Activated T-cell treated with anti-CD3 and anti-CD28 coated beads, Interleukin-2, amount 50 U/mL, for 24 hours (primary cell): ENCODE measurements at regions not wholly inside any gene's neighbourhood (a gene's known extent, or its start where the extent isn't known, plus 50 kb on each side); places are given as distances from the start of the nearest gene placed in this dataset.
"Not testable (repeated sequence)": the region's sequence is repeated elsewhere in the genome, so short reads cannot be mapped to it uniquely, and the experiment has no call there.

Experiments used
- DNase-seq: peaks from one replicate; pipeline ENCODE4 v3.0.0-alpha.2; 2020
- H3K27ac Mint-ChIP-seq: 2 replicates; pipeline ENCODE4 v1.8.0; 2020; ENCODE audit warnings: mild to moderate bottlenecking, mixed read lengths
- H3K27me3 Mint-ChIP-seq: 2 replicates; pipeline ENCODE4 v1.8.0; 2020; ENCODE audit warnings: mixed read lengths
- H3K36me3 Mint-ChIP-seq: 2 replicates; pipeline ENCODE4 v1.8.0; 2020; ENCODE audit warnings: low read depth, mixed read lengths
- H3K4me1 Mint-ChIP-seq: 2 replicates; pipeline ENCODE4 v1.8.0; 2020; ENCODE audit warnings: low read depth, mixed read lengths
- H3K4me3 Mint-ChIP-seq: 2 replicates; pipeline ENCODE4 v1.8.0; 2020; ENCODE audit warnings: mild to moderate bottlenecking, moderate library complexity, mixed read lengths
- H3K9me3 Mint-ChIP-seq: 2 replicates; pipeline ENCODE4 v1.8.0; 2020; ENCODE audit warnings: mixed read lengths

DNA sequence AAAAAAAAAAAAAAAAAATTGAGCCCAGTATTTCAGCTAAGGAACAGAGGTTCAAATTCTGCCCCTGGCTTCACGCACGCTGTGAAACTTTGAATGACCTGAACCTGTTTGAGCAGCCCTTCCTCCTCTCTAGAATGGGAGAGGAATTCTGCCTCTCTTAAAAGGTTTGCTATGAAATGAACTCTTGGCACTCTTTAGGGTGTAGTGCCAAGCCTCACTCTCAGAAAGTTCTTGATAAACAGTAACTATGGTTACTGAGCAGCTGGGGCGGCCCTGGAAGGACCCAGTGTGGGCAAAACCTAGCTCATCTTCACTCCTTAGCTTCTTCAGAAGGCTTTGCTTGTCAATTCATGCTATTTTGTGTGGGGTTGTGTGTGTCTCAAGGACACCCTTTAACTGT lies 73.7 kb downstream of the GEMIN8 start:
- H3K27me3 Mint-ChIP-seq = peaks cover 83% of the 10 kb centered on the region
- no peaks in the 10 kb centered on the region for H3K36me3 Mint-ChIP-seq
- no peak overlapping the region for H3K4me3 Mint-ChIP-seq
- no peaks in the 10 kb centered on the region for H3K9me3 Mint-ChIP-seq
- no peak for DNase-seq
- H3K27ac Mint-ChIP-seq = no peak overlapping the region
- peaks cover 2% of the 10 kb centered on the region for H3K4me1 Mint-ChIP-seq

DNA sequence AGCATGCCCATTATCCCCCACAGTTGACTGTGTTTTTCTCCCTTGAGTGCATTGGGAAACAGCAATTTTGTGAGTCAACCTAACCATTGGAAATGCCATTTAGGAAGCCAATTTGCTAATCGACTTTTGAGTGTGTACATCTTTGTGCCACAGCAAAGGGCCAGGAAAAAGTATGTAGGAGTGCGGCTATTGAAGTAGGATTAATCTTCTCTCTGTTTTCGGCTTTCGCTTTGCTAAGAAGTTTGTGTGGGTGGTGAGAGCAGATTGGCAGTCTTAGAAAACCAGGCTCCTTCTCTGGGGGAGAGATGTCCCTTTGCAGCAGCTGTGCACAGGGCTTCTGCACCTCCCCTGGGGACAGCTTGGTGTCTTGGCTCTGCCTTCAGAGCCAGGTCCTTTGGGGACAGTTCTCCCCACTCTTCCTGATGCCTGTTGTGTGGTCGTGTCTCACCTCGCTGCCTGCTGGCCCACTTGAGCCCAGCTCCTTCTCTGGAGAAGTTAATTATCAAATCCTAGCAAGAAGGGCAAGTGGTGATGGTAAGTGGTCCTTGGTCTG lies 74.5 kb downstream of the GEMIN8 start:
- peaks cover 2% of the 10 kb centered on the region for H3K4me1 Mint-ChIP-seq

DNA sequence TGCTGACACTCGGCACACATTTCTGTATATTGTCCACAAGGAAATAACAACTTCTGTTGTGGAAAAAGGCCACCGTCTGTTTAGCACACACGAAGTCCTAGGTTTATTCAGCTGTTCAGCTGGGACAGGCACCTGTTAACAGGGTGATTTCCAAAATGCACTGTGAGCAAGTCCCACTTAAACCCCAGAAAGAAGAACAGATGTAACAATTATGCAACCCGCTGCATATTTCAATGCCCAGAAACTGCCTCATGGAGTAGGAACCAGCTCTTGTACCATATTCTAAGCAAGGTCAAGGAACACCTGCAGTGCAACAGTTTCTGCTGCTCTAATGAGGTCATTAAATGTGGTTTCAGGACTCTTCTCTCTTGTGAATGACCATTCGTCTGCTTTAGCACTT lies 77.1 kb downstream of the GEMIN8 start:
- Mint-ChIP-seq H3K4me3 (no peak overlapping the region), H3K27me3 (peaks cover 69% of the 10 kb centered on the region), H3K9me3 (no peaks in the 10 kb centered on the region), H3K27ac (no peak overlapping the region), H3K4me1 (no peaks in the 10 kb centered on the region), H3K36me3 (no peaks in the 10 kb centered on the region)
- DNase-seq = no peak

More for the DNA sequence above, 74.5 kb downstream of the GEMIN8 start:
- Mint-ChIP-seq H3K27me3 (peaks cover 81% of the 10 kb centered on the region), H3K9me3 (no peaks in the 10 kb centered on the region), H3K36me3 (no peaks in the 10 kb centered on the region), H3K27ac (no peak overlapping the region), H3K4me3 (no peak overlapping the region)
- DNase-seq = no peak

DNA sequence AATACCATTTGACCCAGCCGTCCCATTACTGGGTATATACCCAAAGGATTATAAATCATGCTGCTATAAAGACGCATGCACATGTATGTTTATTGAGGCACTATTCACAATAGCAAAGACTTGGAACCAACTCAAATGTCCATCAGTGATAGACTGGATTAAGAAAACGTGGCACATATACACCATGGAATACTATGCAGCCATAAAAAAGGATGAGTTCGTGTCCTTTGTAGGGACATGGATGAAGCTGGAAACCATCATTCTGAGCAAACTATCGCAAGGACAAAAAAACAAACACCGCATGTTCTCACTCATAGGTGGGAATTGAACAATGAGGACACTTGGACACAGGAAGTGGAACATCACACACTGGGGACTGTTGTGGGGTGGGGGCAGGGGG lies 83.5 kb downstream of the GEMIN8 start:
- not testable (repeated sequence) for H3K27ac Mint-ChIP-seq, H3K4me3 Mint-ChIP-seq, H3K9me3 Mint-ChIP-seq, H3K36me3 Mint-ChIP-seq, H3K4me1 Mint-ChIP-seq, DNase-seq
- H3K27me3 Mint-ChIP-seq = peaks cover 50% of the 10 kb centered on the region

DNA sequence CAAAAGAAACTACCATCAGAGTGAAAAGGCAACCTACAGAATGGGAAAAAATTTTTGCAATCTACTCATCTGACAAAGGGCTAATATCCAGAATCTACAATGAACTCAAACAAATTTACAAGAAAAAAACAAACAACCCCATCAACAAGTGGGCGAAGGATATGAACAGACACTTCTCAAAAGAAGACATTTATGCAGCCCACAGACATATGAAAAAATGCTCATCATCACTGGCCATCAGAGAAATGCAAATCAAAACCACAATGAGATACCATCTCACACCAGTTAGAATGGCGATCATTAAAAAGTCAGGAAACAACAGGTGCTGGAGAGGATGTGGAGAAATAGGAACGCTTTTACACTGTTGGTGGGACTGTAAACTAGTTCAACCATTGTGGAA lies 83.9 kb downstream of the GEMIN8 start:
- H3K27ac Mint-ChIP-seq, H3K4me3 Mint-ChIP-seq: not testable (repeated sequence)
- peaks cover 53% of the 10 kb centered on the region for H3K27me3 Mint-ChIP-seq

DNA sequence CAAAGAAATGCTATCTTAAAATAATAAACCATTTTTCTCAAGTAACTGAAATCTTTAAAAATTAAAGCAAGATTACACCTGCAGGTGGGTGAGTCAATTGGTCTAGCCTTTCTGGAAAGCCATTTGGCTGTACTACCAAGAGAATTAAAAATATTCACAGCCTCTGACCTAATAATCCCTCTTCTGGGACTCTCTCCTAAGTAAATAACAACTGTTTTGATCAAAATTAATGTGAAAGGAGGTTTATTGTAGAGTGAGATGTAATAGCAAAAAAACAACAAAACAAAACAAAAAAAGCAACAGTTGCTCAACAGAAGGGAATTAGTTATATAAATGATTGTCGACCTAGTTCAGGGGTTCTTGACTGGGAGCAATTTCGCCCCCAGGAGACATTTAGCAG lies 89.0 kb downstream of the GEMIN8 start:
- Mint-ChIP-seq H3K9me3 (no peaks in the 10 kb centered on the region), H3K4me1 (peaks cover 9% of the 10 kb centered on the region), H3K27me3 (peaks cover 71% of the 10 kb centered on the region), H3K36me3 (no peaks in the 10 kb centered on the region), H3K4me3 (no peak overlapping the region), H3K27ac (no peak overlapping the region)
- no peak for DNase-seq

More for the DNA sequence above, 83.9 kb downstream of the GEMIN8 start:
- not testable (repeated sequence) for DNase-seq, H3K9me3 Mint-ChIP-seq, H3K4me1 Mint-ChIP-seq, H3K36me3 Mint-ChIP-seq

DNA sequence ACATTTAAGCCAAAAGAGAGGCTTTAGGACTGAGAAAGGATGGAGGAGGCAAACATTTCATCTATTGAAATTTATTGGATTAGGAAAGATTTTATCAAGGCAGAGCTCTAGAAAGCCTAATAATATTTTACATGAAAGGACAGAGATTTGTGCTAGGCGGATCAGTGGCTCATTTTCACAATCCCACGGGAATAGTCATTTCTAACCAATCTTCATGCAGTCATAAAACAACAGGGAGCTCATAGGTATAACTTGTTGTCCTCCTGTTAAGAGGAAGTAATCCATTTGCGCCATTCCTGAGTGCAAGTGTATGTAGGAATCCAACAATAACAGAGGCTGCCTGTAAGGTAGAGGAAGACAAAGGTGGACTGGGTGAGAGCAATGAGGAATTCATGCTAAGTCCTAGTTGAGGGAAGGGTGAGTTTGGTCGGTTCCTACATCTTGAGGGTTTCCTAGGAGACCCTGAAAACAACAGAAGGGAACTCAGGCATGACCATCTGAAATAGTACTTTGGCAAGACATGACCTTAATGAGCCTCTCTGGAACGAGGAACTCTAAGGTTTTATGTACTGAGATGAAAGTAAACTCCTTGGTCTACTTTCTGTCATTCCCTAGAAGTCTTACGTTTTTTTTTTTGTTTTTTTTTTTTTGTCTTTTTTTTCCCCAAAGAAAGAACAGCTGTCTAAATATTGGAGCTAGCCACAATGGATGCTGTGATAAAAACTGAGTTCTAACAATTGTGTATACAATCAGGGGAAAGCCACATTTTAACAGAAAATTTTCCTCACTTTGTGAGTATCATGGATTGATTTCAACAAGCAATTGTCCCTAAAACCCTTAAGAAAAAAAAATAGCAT lies 89.7 kb downstream of the GEMIN8 start:
- peaks cover 71% of the 10 kb centered on the region for H3K27me3 Mint-ChIP-seq
- no peak for DNase-seq
- H3K9me3 Mint-ChIP-seq = no peaks in the 10 kb centered on the region
- no peaks in the 10 kb centered on the region for H3K36me3 Mint-ChIP-seq
- H3K4me3 Mint-ChIP-seq = no peak overlapping the region
- peaks cover 9% of the 10 kb centered on the region for H3K4me1 Mint-ChIP-seq
- H3K27ac Mint-ChIP-seq = no peak overlapping the region

DNA sequence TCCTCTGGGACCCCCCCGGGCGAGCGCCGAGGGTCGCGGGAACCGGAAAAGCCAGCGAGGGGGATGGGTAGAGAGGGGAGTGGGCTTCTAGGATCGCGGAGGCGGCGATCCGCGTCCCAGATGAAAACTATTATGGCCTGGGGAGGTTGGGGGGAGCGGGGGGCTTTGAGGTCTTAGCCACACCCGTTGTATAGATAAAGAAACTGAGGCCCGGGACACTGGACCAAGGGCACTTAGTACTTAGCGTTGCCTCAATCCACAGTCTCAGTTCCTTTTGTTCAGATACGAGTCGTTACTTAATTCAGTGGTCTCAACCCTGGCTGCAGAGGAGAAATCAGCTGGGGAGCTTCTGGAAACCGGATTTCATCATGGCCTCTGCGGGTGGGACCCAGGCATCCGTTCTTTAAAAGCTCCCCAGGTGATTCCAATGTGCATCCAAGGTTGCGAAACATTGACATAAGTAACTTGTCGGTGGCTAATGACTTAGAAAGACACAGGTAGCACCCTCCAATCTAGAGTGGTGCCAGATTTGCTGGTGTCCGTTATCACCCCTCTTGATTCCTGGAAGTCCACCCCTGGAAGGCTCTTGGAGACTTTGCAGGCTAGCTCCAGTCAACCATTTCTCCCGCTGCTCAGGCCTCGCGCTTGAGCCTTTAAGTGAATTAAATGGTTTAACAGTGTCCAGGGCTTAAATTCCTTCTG lies 90.7 kb downstream of the GEMIN8 start:
- Mint-ChIP-seq H3K9me3 (no peaks in the 10 kb centered on the region), H3K27ac (no peak overlapping the region), H3K4me3 (peak overlapping the region; percentile 43), H3K4me1 (peaks cover 9% of the 10 kb centered on the region), H3K36me3 (no peaks in the 10 kb centered on the region), H3K27me3 (peaks cover 66% of the 10 kb centered on the region)
- no peak for DNase-seq

DNA sequence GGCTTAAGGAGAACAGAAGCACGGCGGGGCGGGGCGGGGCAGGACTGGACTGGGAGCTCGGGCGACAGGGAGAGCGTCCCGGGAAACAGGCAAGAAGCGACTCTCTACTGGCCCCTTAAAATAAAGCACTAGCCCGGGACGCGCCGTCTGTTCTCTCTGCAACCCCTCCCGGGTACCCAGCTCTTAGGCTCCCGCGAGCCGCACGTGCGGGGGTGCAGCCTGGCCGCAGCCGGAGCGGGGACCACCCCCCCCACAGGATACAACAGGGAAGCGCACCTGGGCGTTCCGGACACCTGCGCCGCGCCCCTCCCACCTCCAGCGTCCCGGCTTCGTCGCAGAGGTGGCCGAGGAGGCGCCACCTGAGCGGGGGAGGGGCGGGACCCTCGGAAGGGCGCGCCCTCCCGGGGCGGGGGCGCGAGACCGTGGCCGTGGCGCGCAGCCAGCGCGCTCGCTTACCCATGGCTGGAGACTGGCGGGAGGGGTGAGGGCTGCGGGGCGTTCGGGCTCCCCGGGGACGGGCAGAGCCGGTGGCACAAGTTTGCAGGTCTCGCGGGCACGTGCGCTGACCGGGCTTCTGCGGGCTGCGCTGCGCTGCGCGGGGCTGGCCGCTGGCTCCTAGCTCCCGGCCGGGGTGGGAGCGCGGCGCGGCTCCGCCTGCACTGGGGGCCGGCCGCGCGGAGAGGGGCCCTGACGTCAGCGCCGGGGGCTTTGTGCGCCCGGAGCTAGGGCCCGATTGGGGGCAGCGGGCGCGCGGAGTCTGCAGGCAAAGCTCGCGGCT lies 91.5 kb downstream of the GEMIN8 start:
- H3K4me3 Mint-ChIP-seq = peak overlapping the region; percentile 56

DNA sequence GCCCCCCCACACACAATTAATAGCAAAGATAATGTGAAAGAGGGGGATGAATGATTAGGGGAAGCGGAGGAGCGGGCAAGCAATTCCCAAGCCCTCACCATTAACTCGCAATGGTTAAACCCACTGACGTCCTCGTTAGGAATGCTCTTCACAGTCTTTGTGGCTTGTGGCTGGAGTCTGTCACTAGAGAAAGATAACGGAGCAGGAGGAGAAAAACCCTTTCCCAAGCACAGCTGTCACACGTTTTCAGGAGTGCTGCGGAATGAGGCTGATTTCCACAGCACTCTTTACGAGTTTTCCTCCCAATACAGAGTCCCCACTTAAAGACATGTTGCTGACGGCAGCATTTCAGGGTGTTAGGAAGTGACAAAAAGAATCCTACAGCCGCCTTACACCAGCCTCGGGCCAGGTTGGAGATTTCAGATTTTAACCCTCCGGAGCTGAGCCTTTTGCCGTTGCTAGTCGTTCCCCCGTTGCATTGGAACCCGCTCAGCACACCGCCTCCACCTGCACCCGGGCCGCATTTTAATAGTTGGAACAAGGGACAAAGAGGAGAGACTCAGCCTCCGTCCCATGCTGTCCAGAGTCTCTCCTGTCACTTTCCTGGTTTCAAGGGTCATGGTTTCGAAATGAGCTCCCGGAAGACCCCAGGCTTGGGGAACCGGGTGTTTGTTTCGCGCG lies 92.2 kb downstream of the GEMIN8 start:
- Mint-ChIP-seq H3K36me3 (no peaks in the 10 kb centered on the region), H3K9me3 (no peaks in the 10 kb centered on the region), H3K4me3 (peak overlapping the region; percentile 56), H3K27ac (no peak overlapping the region), H3K4me1 (peaks cover 9% of the 10 kb centered on the region), H3K27me3 (peaks cover 70% of the 10 kb centered on the region)
- no peak for DNase-seq

More for the DNA sequence above, 91.5 kb downstream of the GEMIN8 start:
- DNase-seq = peak; percentile 32
- peaks cover 69% of the 10 kb centered on the region for H3K27me3 Mint-ChIP-seq
- H3K36me3 Mint-ChIP-seq = no peaks in the 10 kb centered on the region
- peaks cover 9% of the 10 kb centered on the region for H3K4me1 Mint-ChIP-seq
- H3K9me3 Mint-ChIP-seq = no peaks in the 10 kb centered on the region
- H3K27ac Mint-ChIP-seq = no peak overlapping the region

DNA sequence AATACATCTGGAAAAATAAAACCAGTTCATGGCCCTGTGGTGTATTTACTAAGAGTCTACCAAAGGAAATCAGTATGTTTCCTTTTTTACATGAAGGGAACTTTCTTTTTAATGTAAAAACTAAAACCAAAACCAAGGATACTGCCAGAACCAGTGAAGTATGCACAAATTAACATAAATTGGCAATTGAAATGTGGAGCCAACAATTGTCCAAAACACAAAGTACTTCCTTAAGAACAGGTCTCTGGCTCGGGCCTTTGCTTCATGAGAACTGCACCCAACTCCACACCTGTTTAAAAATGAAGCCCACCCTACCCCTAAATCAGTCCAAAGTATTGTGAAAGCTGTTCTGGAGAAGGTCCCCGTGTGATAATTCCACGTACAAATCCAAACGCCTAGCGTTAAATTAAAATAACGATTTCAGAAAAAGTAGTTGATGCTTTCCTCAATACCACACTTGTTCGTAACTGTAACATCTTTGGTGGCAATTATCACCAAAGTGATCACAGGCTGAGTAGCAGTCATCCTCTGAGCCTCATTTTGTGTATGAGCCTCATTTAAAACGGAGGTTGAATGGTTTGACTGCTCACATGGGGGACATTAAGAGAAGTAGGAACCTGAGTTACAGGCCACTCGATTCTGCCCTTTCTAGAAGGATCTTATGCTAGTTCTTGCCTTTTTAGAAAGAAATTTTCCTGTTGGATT lies 93.0 kb downstream of the GEMIN8 start:
- DNase-seq = no peak
- Mint-ChIP-seq H3K36me3 (no peaks in the 10 kb centered on the region), H3K4me1 (peaks cover 9% of the 10 kb centered on the region), H3K9me3 (no peaks in the 10 kb centered on the region), H3K27ac (no peak overlapping the region), H3K27me3 (peaks cover 75% of the 10 kb centered on the region), H3K4me3 (no peak overlapping the region)

DNA sequence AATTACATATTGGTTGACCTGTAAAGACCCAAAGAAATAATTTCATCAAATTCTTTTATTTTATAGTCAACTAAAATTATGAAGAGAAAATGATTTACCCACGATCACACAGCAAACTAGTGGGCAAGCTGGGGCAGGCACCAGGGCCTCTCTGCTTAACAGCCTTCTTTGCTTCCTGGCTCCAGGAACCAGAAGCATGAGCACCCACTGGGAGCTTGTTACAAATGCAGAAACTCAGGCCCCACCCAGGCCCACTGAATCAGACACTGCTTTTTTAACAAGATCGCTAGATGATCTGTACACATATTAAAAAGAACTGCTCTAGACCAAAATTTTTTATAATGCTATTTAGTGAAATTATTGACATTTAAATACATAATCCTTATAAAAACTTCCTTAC lies 95.0 kb downstream of the GEMIN8 start:
- peaks cover 9% of the 10 kb centered on the region for H3K4me1 Mint-ChIP-seq
- H3K4me3 Mint-ChIP-seq = no peak overlapping the region
- no peaks in the 10 kb centered on the region for H3K9me3 Mint-ChIP-seq
- DNase-seq = no peak
- peaks cover 65% of the 10 kb centered on the region for H3K27me3 Mint-ChIP-seq
- no peaks in the 10 kb centered on the region for H3K36me3 Mint-ChIP-seq
- H3K27ac Mint-ChIP-seq = no peak overlapping the region

DNA sequence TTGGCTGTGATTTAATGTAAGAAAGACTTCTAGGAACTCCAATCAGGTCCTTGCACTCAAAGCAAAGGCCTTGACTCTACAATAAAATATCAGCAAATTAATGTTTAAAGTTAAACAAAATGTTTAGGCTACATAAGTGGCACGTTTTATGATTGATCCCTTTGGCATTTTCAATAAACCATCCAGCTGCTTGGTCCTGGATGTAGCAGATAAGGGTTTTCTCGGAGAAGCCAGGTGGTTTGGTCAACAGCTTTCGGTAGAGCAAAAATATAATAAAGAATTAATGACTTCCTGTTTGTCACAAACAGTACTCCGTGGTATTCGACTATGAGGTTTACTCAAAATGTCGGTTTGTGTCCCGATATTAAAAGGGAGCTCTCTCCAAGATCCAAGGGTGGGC lies 95.8 kb downstream of the GEMIN8 start:
- Mint-ChIP-seq H3K27ac (no peak overlapping the region), H3K9me3 (no peaks in the 10 kb centered on the region), H3K27me3 (peaks cover 62% of the 10 kb centered on the region), H3K4me1 (peaks cover 8% of the 10 kb centered on the region), H3K4me3 (no peak overlapping the region), H3K36me3 (no peaks in the 10 kb centered on the region)
- no peak for DNase-seq
